ENCODE measurements at regions not wholly inside any gene's neighbourhood (a gene's known extent, or its start where the extent isn't known, plus 50 kb on each side); places are given as distances from the start of the nearest gene placed in this dataset.

DNA sequence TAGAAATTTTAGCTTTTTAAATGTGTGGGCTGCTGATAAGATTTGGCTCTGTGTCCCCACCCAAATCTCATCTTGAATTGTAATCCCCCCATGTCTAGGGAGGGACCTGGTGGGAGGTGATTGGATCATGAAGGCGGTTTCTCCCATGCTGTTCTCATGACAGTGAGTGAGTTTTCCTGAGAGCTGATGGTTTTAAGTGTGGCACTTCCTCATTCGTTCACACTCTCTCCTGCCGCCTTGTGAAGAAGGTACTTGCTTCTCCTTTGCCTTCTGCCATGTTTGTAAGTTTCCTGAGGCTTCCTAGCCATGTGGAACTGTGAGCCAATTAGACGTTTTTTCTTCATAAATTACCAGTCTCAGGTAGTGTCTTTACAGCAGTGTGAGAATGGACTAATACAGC is 127.8 kb upstream of the MVB12B start:
- DNase-seq: no peak

GRCh38 chr9:126203313-126203712 is 123.3 kb upstream of the MVB12B start:
- no peak for DNase-seq

GRCh38 chr9:126204197-126204596 is 122.4 kb upstream of the MVB12B start:
- DNase-seq: no peak

GRCh38 chr9:126204708-126205225 is 121.9 kb upstream of the MVB12B start:
- no peak for DNase-seq

DNA sequence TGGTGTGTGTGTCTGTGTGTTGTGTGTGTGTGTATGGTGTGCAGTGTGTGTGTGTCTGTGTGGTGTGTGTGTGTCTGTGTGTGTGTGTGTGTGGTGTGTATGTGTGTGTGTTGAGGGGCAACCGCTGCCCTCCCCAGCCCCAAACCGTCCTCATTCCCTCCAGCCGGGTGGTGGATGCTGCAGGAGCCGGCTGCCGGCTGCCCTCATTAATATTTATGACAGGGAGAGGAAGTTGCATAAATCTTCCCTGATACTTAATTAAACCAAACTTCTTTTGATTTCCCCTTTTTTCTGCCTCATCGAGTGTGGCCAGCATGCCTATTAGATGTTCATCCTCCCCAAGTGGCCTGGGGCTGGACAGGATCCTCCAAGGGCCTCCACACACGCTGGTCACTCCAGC is 121.4 kb upstream of the MVB12B start:
- DNase-seq: peak; percentile 26

DNA sequence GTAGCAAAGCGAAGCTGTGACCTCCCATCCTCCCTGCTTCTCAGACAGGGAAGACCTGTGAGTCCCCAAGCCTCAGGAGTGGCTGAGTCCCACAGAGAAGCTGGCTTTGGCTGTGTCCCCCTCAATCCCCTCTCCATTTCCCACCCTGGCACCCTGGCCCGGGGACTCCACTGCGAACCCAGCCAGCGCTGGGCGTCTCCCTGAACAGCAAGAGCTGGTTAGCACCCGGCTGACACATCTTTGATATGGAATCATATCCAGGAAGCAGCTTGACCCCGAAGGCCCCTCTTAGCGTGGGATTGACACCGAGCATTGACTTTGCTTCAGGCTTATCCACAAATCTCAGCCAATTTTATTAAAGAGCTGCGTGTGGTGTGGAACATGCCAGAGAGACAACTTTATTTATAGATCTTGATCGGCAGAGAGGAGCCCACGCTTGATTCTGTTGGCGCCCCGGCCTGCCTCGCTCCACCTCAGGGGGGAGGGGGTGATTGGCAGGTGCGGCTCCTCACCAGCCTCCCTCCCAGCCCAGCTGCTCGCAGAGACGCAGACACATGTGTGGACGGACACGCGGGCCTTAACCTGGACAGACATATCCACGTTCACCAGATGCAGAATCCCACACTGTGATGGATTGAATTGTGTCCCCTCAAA is 120.7 kb upstream of the MVB12B start:
- DNase-seq: peak; percentile 50

DNA sequence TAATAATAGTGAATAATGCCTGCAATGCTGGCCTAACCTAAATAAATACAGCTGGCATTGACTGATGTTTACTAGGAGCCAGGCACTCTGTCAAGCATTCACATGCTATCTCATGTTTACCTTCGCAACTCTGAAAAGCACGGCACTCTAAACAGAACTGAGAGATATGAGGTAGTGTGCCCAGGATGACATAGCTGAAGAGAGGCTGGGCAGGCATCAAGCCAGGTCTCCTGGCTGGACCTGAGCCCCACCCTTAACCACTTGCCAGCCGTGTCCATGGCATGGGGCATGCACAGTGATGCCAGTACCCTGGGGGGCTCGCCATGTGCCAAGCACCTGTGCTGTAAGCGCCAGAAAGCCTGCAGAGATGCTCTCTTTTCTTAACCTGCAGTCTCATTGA is 119.4 kb upstream of the MVB12B start:
- peak; percentile 83 for DNase-seq

- no peak for DNase-seq
Measured at GRCh38 chr9:126208216-126208758, 118.3 kb upstream of the MVB12B start.

DNA sequence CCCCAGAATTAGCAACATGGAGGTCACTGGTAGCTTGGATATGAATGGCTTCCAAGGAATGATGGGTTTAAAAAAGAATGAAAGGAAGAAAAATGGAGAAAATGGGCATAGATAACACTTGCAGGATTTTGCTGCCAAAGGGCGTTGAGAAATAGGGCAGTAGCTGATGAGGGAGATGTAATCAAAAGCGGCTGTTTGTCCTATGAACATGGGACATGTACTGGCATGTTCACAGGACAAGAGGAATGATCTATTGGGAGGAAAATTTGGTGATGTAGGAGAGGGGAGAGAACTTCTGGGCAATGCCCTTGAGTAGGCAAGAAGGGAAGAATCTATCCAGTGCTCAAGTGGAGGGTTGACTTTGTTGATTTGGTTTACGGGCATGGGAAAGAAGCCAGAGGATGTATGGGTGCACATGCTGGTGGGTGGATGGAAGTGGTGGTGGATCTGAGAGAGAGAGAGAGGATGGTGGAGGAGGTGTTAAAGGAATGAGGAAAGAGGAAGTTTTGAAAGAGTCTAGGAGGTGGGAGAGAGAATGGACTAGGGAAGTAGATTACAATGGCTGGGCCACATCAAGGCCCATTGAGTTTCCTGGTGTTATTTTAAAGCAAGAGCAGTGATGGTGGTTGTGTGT is 115.1 kb upstream of the MVB12B start:
- no peak for DNase-seq

- no peak for DNase-seq
Measured at GRCh38 chr9:126215486-126215885, 111.1 kb upstream of the MVB12B start.

DNA sequence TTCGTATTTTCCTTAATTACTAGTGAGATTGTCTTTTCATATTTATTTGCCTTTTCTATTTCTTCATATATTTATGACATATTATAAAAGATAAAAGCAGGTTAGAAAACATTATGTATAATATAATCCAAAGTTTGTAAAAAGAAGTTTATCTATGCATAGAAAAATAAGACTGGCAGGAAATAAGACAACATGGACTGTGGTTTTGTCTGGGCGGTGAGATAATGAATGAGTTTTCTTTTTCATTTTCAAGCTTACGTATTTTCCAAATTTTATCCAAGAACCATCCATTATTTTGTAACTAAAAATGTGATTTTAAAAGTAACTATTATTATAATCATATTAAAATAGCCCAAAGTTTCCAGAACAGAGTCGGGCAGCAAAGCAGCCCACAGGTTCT is 109.8 kb upstream of the MVB12B start:
- no peak for DNase-seq

DNA sequence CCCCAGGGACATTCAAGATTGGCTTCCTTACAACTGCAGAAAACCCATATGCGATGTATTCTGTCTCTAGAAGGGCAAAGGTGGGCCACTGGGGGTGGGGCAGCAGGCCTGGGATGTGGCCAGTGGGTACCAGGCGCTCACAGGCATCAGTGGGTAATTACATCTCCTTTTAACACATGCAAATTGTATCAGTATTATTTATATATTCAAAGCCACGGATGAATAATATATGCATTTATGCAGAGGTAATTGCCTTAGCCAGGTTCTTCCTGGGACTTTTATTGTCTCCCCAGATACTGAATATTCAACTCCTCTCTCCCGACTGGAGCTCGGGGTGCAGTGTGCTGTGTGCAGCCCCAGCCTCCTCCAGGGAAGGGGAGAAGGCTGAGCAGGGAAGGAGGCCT is 109.4 kb upstream of the MVB12B start:
- no peak for DNase-seq

GRCh38 chr9:126217797-126218196 is 108.8 kb upstream of the MVB12B start:
- DNase-seq: no peak

DNA sequence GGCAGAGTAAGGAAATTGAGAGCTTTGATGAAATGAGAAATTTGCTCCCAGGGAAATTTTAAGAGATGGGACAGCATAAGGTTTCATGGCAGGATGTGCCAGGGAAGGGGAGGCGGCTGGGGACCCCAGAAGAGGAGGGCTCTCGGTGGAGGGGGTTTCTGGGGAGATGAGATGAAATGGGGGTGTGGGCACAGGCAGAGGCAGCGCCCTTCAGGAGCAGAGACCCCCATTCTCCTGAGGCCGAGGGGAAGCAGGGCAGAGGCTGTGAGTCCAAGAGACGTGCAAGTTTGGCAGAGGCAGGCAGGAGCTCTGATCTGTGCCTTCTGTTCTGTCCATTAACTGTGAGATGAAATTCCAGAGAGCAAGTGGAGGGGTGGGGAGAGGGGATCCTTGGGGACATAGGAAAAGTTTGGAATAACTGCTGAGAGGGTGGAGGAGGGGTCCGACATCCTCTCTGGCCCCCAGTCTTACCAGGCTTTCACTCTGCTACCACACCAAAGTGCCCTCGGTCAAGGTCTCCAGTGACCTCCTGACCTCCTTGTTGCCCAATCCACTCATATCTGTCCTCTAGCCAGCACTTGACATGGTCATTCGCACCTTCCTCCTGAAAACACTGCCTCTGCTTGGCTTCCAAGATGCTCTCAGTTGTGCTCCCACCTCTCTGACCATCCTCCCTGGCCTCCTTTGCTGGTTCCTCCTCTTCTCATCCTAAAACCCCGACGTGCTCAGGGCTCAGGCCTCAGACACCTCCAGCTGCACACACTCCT is 108.1 kb upstream of the MVB12B start:
- DNase-seq: no peak

DNA sequence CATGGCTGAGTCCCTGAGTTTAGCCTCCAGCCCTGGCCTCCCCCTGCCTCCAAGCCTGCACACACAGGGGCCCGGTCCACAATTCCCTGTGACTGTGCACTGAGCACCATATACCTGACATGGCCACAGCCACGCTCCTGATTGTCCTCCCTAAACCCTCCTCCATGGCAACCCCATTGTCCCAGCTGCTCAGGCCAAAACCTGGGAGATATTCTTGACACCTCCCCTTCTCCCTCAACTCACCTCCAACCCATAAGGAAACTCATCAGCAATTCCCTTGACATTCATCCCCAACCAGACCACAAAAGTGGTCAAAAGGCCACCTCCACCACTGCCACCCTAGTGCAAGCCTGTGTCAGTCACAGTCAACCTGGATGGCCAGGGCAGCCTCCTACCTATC is 107.5 kb upstream of the MVB12B start:
- no peak for DNase-seq

DNA sequence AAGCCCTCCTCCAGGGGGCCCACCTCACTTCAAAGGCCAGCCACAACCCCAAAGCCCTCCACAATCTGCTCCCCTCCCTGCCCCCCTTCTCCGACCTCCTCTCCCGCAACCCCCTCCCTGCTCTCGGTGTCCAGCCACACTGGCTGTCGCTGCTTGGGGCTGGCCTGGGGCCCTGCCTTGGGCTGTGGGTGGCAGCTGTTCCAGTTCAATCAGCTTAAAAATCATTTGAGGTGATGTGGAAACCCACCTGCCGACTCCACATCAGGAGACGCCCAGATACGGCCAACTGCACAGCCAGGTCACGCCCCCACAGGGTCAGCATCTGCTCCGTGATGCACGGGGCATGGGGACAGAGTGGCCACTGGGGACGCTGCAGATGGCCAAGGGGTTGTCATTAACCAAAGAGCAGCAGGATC is 107.0 kb upstream of the MVB12B start:
- DNase-seq: no peak

DNA sequence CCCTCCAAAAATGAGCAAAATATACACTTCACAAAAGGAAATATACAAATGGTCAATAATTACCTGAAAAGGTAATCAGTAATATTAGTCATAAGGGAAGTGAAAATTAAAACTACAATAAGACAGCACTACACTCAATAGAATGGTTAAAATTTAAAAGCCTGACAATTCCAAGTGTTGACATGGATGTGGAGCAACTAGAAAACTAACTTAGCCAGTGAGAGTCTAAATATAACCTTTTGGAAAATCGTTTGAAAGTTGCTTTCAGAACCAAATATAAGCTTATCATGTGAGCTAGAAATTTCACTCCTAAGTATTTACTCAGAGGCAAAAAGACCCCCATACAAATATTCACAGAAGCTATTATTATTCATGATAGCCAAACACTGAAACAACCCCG is 105.1 kb upstream of the MVB12B start:
- DNase-seq: no peak

- no peak for DNase-seq
Measured at GRCh38 chr9:126222363-126222834, 104.2 kb upstream of the MVB12B start.

GRCh38 chr9:126222835-126223431 is 103.7 kb upstream of the MVB12B start:
- no peak for DNase-seq

- no peak for DNase-seq
Measured at GRCh38 chr9:126223798-126224531, 102.7 kb upstream of the MVB12B start.

DNA sequence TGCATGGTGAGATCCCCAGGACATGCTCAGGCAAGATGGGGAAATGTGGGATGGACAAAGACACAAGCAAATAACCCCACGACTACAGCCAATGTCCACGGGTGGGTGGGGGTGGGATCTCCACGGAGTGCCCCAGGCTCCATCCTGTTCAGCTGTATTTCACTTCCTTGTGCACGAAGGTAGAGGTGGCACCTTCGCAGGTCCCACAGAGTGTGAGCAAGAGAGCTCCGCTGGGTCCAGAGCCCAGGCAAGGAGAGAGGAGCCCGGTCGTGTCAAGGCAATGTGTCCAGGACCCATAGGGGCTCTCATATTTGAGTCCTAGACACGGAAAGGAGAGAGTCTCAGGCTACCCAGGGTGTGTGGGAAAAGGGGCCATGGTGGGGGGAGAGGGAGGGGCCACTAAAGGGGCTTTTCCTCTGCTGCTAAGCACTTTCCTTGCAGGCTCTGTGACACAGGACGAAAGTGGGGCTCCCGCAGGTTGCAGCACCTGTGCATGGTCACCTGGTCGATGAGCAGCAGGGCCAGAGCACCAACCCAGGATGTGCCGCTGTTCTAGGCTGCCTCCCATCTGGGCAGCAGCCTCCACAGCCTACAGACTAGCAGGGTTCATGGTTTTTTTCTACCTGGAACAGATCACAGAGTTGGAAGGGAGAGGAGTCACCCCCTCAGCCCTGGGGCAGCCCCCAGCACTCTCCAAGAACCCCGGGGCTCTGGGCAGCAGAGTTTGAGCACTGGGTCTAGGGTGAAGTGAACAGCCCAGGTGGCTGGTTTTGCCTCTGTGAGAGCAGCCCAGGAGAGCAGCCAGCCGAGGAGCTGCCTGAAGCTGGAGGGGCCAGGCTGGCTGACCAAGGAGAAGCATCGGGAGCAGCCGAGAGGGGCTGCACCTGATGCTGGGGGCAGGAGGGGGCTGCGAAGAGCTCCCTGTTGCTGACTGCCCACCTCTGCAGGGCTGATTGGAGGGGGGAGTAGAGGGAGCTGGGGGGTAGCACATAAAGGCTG is 100.7 kb upstream of the MVB12B start:
- no peak for DNase-seq

All from DMS153 (cell line).